DMS53 treated with DMSO at 0.1 percent for 48 hours (cell line): ENCODE measurements at regions not wholly inside any gene's neighbourhood (a gene's known extent, or its start where the extent isn't known, plus 50 kb on each side); places are given as distances from the start of the nearest gene placed in this dataset.
"Not testable (repeated sequence)": the region's sequence is repeated elsewhere in the genome, so short reads cannot be mapped to it uniquely, and the experiment has no call there.

Source experiments
- DNase-seq: peaks from one replicate; lab custom pipeline; 2025; ENCODE audit not compliant: unreplicated experiment; lab: John Stamatoyannopoulos, UW

DNA sequence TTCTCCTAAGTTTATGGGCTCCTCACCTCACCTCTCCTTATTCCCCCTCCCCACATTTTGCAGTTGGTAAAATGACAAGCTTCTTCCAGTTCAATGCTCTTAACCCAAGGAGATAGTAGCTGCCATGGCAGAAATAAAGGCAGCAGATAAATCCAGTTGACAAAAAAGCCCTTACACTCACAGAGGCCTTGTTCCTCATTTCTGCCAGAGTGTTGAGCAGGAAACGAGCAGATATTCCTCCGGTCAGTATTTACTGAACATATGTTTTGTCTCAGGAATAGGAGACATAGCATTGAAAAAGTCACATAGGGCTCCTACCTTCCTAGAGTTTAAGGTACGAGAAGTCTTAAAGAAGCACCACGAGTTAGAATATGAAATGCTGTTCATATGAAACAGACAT lies 493.7 kb upstream of the TNP1 start:
- DNase-seq = no peak

GRCh38 chr2:217351378-217351777 lies 491.5 kb upstream of the TNP1 start:
- DNase-seq = no peak

DNA sequence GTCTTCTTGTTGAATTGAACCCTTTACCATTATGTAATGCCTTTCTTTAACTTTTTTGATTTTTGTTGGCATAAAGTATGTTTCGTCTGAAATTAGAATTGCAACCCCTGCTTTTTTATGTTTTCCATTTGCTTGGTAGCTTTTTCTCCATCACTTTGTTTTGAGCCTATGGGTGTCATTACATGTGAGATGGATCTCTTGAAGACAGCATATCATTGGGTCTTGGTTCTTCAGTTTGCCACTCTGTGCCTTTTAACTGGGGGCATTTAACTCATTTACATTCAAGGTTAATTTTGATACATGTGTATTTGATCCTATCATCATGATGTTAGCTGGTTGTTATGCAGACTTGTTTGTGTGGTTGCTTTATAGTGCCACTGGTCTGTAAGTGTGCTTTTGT lies 489.4 kb upstream of the TNP1 start:
- no peak for DNase-seq

- not testable (repeated sequence) for DNase-seq
These were observed 487.8 kb upstream of the TNP1 start for GRCh38 chr2:217347630-217348029.

DNA sequence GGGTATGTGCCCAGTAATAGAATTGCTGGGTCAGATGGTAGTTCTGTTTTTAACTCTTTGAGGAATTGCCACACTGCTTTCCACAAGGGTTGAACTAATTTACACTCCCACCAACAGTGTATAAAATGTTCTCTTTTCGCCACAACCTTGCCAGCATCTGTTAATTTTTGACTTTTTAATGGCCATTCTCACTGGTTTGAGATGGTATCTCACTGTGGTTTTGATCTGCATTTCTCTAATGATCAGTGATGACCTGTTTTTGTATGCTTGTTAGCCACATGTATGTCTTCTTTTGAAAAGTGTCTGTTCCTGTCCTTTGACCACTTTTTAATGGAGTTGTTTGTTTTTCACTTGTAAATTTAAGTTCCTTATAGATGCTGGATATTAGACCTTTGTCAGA lies 486.2 kb upstream of the TNP1 start:
- not testable (repeated sequence) for DNase-seq

DNA sequence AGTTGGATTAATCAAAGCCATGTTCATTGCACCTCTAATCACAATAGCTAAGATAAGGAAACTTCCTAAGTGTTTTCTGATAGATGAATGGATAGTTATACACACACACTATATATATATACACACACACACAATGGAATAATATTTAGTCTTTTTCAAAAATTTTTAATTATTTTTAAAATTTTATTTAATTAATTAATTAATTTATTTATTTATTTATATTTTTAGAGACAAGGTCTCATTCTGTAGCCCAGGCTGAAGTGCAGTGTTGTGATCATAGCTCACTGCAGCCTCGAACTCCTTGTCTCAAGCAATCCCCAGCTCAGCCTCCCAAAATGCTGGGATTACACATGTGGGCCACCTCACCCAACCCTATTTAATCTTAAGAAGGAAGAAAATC lies 481.0 kb upstream of the TNP1 start:
- DNase-seq = no peak

DNA sequence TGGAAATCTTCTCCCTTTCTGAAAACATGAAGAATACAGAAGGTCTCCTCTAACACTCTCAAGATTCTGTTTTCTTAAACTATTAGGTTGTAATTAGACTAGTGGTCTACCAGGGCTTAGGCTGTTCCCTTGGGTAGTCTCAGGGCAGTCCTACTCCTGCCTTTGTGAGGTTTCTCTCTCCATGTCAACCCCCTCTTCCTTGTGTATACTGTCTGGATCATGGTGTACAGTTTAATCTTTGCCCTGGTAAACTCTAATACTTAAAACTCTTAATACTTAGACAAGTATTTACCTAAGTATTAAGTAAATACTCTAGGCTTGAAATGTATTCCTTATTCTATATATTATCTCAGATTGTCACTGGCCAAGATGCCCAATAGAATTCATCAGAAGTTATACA lies 480.3 kb upstream of the TNP1 start:
- no peak for DNase-seq

- no peak for DNase-seq
These were observed 479.9 kb upstream of the TNP1 start for GRCh38 chr2:217339753-217340152.

DNA sequence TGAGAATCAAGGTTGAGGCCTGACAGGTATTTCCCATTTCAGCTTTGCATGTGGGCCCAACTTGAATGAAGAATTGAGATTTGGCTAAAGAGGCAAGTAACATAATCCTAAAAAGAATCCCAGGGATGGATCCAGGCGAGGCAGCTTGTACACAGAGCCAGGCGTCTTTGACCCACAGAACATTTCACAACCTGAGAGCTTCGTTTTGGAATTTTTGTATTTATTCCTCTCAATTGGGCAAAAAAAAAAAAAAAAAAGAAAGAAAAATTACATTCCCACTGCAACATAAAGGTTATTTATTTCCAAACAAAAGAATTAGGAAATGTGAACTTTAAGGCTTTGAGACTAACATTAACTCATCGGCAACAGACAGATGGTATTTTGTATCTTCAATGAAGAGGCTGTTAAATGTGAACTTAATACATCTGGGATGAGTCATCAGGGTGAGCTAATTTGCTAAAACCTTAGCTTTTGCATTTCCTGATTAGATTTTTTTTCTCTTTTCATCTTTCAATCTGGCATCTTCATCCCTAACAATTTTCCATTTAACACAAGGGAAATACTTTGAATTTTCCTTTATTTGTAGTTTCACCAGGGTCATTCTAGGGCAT lies 478.5 kb upstream of the TNP1 start:
- DNase-seq = no peak

DNA sequence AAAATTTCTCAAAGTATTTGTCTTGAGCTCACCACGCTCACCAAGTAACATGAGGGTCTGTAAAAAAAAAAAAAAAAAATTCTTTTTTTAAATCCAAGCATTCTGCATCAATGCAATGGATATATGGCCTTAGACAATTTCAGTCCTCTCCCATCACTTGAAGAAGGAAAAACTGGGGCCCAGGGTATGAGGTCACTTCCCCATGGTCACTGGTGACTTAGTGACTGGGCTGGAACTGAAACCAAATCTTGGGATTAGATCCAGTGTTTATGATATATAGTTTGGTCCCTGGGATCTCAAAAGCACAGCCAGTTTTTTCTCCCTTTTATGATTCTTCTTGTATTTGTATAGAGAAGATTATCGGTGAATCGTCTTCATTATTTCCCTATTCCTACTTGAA lies 477.9 kb upstream of the TNP1 start:
- DNase-seq = no peak

DNA sequence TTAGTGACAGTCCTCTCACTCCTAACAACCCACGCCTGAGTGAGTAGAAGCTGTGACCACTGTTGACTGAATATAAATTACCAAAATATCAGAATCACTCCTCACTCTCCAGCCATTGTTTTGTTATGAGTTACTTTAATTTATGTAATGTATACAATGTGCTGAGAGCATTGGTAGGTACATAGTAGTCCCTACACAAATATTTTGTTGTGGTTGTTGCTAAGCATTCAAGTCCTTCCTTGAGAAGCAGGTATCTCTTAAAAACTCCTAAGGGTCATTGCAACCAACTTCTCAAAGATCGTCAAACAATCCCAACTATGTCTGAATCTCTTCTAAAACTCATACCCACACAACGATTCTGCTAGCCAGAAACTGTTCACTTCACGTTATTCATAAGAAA lies 476.8 kb upstream of the TNP1 start:
- DNase-seq = no peak

DNA sequence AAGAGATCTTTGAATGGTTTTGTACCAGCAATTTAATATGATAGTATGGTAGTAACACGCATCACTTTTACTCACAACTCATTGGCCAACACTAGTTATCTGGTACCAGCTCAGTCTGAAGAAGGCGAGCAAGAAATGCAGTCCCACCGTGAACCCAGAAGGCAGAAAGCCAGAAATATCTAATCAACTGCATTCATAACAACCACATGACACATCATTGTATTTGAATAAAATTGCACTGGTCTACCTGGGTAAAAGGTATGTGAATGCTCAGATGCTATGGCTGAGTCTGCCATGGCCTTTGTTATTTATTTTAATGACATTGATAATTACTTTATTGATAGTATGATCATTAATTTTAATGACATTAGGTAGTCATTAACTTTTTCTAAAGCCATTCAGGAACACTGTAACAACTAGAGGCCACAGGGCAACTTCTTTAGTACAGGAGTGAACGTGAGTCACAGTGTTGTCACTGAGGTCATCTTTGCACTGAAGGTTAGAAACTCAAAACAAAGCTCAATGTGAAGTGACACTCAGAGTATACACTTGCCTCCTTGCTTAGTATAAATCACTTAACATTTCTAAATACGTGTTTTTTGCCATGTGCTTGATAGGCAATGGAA lies 475.6 kb upstream of the TNP1 start:
- peak; percentile 5 for DNase-seq

- no peak for DNase-seq
These were observed 474.7 kb upstream of the TNP1 start for GRCh38 chr2:217334561-217334960.

DNA sequence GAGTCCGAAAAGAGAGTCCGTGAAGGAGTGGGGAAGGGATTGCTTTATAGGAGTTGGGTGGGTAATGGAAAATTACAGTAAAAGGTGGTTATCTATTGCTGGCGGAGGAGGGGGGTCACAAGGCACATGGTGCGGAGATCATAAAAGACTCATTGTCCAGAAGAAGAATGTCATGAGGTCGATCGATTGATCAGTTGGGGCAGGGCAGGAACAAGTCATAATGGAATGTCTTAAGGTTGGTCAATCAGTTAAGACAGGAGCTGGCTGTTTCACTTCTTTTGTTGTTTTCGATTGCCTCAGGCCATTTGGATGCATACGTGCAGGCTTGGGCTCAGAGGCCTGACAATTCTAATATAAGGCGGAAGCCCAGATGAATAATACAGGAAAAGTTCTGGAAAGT lies 473.0 kb upstream of the TNP1 start:
- DNase-seq = no peak

DNA sequence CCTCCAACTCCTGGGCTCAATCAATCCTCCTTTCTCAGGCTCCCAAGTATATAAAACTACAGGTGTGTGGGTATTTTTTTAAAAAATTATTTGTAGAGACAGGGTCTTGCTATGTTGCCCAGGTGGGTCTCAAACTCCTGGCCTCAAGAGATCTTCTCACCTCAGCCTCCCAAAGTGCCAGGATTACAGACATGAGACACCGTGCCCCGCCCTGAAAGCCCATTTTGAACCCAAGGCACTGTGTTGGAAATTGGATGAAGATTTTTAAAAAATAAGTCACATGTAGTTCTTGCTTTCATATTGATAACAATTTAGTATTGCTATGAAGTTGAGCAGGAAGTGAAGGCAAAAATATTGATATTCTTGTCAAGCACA lies 472.5 kb upstream of the TNP1 start:
- no peak for DNase-seq

GRCh38 chr2:217331523-217332416 lies 471.9 kb upstream of the TNP1 start:
- peak; percentile 42 for DNase-seq

- DNase-seq = no peak
These were observed 470.8 kb upstream of the TNP1 start for GRCh38 chr2:217330647-217331046.

- DNase-seq = no peak
These were observed 469.2 kb upstream of the TNP1 start for GRCh38 chr2:217329023-217329431.

DNA sequence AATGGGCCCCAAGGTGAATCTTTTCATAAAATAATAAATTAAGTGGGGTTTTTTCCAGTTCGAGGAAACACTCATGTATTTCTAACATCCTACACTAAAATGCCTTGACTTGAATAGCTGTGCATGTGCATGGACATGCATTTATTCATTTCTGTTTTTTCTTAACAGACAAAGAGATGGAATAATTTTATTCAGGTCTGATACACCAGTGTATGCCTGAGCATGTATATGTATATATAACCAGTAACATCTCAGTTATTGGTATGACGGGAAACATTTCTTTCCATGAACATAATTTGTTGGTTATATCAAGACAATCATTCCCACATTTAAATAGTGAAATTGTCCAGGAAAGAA lies 468.7 kb upstream of the TNP1 start:
- no peak for DNase-seq

DNA sequence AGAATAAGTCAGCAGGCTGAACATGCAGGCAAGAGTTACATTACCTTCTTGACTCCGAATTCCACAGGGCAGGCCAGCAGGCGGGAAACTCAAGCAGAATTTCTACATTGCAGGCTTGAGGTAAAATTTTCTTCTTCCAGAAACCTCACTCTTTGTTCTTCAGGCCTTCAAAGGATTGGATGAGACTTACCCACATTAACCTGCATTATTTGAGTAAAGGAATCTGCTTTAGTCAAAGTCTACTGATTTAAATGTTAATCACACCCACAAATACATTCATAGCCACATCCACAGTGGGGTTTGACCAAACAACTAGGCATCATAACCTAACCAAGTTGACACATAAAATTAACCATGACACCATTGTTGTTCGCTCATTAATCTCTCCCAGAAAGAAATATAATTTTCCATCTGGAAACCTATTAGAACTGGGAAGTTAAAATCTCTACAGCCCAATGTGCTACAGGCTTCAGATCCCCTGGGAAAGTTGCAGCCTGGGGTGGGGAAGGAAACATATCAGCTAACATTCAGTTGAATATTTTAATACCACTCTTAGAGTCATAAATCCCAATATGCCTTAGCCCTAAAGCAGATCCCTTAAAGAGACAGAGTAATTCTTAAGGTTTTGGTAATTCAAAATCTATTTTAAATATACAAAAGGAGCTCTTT lies 468.2 kb upstream of the TNP1 start:
- DNase-seq = no peak

- no peak for DNase-seq
These were observed 466.6 kb upstream of the TNP1 start for GRCh38 chr2:217326238-217327022.
